WI38 (cell line): ENCODE measurements at regions not wholly inside any gene's neighbourhood (a gene's known extent, or its start where the extent isn't known, plus 50 kb on each side); places are given as distances from the start of the nearest gene placed in this dataset.
"Not testable (repeated sequence)": the region's sequence is repeated elsewhere in the genome, so short reads cannot be mapped to it uniquely, and the experiment has no call there.

Experiments
- H3K4me3 ChIP-seq: 2 replicates; pipeline ENCODE4 v1.5.1; 2011; ENCODE audit warnings: low read depth, mild to moderate bottlenecking, control low read depth, low read length
- TF ChIP-seq, protein P1 (sequence below): IDR thresholded peaks from 2 replicates; pipeline ENCODE4 v1.5.1; 2012; ENCODE audit warnings: low read depth, mild to moderate bottlenecking, control low read depth, low read length

GRCh38 chr17:20787281-20787680 lies 207.8 kb downstream of the CDRT15L2 start:
- TF ChIP-seq, protein P1, sequence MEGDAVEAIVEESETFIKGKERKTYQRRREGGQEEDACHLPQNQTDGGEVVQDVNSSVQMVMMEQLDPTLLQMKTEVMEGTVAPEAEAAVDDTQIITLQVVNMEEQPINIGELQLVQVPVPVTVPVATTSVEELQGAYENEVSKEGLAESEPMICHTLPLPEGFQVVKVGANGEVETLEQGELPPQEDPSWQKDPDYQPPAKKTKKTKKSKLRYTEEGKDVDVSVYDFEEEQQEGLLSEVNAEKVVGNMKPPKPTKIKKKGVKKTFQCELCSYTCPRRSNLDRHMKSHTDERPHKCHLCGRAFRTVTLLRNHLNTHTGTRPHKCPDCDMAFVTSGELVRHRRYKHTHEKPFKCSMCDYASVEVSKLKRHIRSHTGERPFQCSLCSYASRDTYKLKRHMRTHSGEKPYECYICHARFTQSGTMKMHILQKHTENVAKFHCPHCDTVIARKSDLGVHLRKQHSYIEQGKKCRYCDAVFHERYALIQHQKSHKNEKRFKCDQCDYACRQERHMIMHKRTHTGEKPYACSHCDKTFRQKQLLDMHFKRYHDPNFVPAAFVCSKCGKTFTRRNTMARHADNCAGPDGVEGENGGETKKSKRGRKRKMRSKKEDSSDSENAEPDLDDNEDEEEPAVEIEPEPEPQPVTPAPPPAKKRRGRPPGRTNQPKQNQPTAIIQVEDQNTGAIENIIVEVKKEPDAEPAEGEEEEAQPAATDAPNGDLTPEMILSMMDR: no peak

DNA sequence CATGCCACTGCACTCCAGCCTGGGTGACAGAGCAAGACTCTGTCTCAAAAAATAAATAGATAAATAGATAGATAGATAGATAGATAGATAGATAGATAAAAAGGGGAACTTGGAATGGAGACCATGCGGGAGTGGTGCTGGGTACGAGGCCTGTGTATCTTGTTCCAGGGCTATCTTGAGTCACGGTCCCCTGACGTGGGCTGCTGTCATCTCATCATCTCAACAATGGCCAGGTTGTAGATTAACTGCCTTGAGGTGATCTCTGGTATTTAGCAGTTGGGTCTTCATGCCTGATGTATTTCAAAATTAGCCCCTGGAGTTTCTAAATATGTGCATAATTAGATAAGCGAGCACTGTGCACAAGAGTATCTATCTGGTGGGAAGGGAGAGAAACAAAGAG lies 212.1 kb downstream of the CDRT15L2 start:
- H3K4me3 ChIP-seq: no peak overlapping the region
- TF ChIP-seq, protein P1: no peak

More at GRCh38 chr17:20787281-20787680, 207.8 kb downstream of the CDRT15L2 start:
- H3K4me3 ChIP-seq: no peak overlapping the region

- H3K4me3 ChIP-seq: not testable (repeated sequence)
Measured at GRCh38 chr17:20794532-20794931, 215.0 kb downstream of the CDRT15L2 start.

DNA sequence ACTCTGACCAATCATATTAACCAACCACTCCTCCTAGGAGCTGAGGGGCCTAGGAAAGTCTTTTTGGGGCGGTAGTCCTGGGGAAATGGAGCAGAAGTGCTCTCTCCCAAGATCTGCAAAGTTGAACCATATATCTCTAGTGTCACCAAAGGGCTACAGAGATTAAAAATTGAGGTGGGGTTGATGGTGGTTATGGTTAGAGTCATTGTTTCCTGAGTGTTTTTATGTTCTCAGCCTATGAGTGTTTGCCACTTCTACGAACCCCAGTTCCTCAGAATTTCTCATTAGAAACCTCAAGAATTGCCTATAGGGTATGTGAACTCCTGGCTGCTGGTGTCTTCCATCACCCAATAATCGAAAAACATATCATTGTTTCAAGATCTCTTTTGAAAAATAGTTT lies 217.8 kb downstream of the CDRT15L2 start:
- TF ChIP-seq, protein P1: no peak
- H3K4me3 ChIP-seq: no peak overlapping the region

GRCh38 chr17:20800146-20800545 lies 220.6 kb downstream of the CDRT15L2 start:
- no peak overlapping the region for H3K4me3 ChIP-seq
- TF ChIP-seq, protein P1: no peak

- TF ChIP-seq, protein P1: no peak
- H3K4me3 ChIP-seq: no peak overlapping the region
Measured at GRCh38 chr17:20805751-20806150, 226.2 kb downstream of the CDRT15L2 start.

GRCh38 chr17:20807566-20807965 lies 228.0 kb downstream of the CDRT15L2 start:
- not testable (repeated sequence) for H3K4me3 ChIP-seq

DNA sequence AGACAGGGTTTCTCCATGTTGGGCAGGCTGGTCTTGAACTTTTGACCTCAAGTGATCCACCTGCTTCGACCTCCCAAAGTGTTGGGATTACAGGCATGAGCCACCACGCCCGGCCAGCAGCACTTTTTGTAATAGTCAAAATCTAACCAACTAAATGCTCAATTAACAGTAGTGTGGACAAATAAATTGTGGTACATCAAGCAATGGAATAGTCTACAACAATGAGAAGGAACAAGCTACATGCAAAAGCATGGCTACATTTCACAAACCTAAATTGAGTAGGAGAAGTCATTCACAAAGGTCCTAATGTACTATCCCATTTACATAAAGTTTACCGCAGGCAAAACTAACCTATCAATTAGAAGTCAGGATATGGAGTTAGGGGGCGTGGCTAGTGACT lies 227.4 kb downstream of the USP22 start:
- not testable (repeated sequence) for H3K4me3 ChIP-seq

GRCh38 chr17:20823905-20824304 lies 218.9 kb downstream of the USP22 start:
- no peak overlapping the region for H3K4me3 ChIP-seq
- TF ChIP-seq, protein P1: no peak
